HG03025 (cell line): ENCODE measurements at regions not wholly inside any gene's neighbourhood (a gene's known extent, or its start where the extent isn't known, plus 50 kb on each side); places are given as distances from the start of the nearest gene placed in this dataset.

Source experiments
- ATAC-seq: cut with Tn5 transposase; IDR thresholded peaks from one replicate; pipeline ENCODE4 v1.9.1; 2021; ENCODE audit warnings: mild to moderate bottlenecking, moderate library complexity; ENCODE audit not compliant: unreplicated experiment, low FRiP score

DNA sequence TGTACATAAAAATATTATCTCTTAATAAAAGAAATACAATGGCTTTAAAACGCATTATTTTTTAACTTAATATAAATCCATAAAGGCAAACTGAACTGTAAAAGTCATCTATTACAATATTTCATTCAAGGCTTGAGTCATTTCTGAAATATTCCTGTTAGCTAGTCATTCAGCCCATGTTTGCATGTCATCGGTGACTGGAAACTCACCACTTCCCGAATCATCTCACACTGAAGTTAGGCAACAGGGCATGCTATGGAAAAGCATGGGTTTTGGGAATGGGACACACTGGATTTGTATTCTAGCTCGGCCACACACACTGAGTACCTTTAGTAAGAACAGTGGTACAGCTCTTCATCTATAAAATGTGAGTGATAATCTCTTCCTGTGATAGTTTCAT is 691.1 kb upstream of the C9orf72 start:
- no peak for ATAC-seq

GRCh38 chr9:28267351-28267750 is 694.1 kb upstream of the C9orf72 start:
- no peak for ATAC-seq

DNA sequence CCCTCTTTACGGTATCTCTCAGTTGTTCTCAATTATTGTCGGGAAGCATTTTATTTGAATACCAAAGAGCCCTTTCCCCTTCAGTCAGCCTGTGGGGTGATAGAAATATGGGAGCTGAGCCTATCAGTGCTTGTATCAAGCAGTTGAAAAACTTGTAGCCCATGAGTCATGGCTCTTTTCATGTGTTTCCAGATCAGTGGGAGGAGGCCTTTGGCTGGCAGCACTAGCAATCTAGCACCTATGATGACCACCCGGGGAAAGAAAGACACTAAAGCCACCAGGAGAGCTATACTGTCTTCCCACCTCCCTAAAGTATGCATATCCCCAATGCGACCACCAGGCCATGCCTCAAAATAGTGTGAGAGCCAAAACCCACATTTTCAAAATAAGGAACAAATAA is 696.9 kb upstream of the C9orf72 start:
- ATAC-seq, result no peak

DNA sequence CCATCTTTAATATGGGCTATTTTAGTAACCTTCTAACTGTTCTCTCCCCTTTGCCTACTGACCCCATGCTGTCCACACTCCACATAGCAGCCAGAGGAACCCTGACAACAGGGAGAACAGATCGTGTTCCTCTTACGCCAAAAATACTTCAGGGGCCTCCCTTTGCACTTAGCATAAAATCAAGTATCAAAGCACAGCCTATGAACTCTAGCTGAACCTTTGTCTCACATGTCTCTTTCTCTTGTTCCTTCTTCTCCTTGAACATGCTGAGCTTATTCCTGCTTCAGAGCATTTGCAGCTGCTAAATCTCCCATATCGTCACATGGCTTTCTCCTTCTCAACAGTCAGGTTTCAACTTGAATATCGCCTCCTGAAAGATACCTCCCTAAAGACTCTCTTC is 698.8 kb upstream of the C9orf72 start:
- no peak for ATAC-seq

- no peak for ATAC-seq
These were observed 714.2 kb upstream of the C9orf72 start for GRCh38 chr9:28287455-28287854.

DNA sequence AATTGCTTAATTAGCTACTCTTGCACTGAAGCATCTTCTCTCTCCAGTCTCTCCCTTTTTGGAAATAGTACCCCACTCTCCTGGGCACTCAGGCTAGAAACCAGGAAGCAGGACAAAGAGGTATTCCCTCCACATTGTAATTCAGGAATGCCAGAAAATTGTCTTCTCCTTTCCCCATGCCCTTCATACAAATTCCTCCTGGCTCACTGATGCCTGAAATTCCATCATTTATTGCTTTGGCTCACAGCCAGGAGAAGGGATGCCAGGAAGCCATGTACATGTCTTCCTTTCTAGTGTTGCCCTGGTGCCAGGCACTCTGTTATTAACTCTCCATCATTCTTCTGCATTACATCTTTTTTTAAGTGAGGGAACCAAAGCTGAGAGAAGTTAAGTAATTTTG is 716.5 kb upstream of the C9orf72 start:
- no peak for ATAC-seq

- no peak for ATAC-seq
These were observed 720.2 kb upstream of the C9orf72 start for GRCh38 chr9:28293369-28294090.

DNA sequence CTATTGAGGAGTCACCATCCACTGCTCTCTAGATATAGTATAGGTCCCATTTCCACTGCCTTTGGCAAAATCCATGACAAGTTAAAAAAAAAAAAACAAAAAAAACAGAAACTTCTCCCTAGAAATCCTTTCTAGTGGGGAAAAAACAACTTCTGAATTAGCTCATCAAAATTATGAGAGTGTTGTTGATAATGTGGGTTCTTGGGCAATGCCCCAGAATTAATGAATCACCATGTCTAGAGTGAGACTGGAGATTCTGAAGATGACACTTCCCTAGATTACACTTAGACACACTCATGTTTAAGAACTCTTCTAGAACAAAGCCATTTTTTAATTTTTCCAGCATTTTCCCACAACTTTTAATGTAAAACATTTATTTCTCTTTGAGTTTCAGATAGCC is 728.0 kb upstream of the C9orf72 start:
- ATAC-seq, result no peak

DNA sequence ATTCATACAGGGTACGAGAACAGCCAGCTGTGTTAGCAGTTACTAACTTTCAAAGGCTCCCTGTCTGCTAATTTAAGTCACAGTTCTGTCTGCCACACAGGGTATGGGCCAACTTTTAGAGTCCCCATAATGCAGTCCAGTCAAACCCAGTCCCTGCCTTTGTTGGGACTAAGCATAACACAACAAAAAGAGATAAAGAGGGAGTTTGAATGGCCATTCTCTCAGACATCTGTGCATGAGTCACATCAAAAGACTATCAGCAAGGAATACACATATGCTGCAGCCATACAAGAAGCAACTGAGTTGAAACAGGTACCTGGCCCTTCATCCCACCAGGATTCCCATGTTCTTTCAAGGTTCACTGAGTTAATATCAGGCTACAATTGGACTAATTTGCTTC is 744.5 kb upstream of the C9orf72 start:
- ATAC-seq, result no peak

DNA sequence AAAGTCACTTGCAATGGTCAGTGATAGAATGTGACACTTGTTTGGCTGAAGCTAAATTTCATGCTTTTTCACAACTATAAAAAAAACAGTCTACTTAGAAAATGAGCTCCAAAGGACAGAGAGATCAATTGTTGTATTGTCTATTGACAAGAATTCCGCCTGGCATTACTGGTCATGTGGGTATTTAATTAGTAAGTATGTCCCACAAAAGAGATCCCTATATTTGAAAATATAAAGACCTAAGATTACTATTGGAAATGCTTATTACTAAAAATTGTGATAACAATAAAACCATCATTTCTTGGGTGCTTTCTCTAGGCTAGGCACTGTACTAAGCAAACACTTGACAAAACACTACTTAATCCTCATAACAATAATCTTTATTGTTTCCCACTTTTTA is 745.2 kb upstream of the C9orf72 start:
- ATAC-seq, result no peak

DNA sequence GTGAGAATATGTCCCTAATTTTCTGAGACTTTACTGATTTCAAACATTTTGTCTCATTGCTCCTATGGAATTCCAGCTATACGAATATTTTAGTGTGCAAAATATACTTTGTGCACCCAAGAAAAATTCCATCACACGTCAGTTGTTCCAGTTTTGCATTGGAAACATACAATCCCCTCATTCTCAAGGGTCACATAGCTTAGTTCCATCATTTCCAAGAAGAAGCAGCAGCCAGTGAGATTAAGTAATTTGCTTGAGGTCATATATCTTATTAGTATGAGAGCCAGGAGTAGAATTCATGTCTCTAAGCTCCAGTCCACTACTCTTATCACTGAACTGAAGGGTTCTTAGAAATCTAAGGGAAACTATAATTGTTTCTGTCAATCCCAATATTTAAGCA is 746.7 kb upstream of the C9orf72 start:
- ATAC-seq, result no peak

DNA sequence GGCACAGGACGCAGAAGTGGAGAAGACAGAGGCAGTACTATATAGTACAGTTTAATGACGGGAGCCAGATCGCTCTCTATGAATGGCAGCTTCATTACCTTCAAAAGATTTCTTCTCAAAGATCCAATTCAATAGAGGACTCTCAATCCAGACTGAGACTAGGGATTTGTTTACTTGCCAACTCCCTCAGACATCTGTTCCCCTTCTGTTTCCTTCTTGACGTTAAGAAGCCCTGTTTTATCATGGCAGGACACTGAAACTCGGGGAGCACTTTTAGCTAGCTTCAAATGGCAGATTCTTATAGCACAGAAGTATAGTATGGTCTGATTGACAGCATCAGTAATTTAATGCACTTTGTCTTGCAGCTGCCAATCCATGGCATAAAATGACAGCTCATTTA is 747.3 kb upstream of the C9orf72 start:
- no peak for ATAC-seq

- ATAC-seq, result no peak
These were observed 756.0 kb upstream of the C9orf72 start for GRCh38 chr9:28329323-28329722.

- ATAC-seq, result no peak
These were observed 759.4 kb upstream of the C9orf72 start for GRCh38 chr9:28332648-28333047.

- no peak for ATAC-seq
These were observed 768.6 kb upstream of the C9orf72 start for GRCh38 chr9:28341913-28342312.

- ATAC-seq, result no peak
These were observed 769.6 kb upstream of the C9orf72 start for GRCh38 chr9:28342815-28343338.

- no peak for ATAC-seq
These were observed 789.9 kb upstream of the C9orf72 start for GRCh38 chr9:28363151-28363562.

GRCh38 chr9:28365020-28365640 is 791.8 kb upstream of the C9orf72 start:
- ATAC-seq, result no peak

DNA sequence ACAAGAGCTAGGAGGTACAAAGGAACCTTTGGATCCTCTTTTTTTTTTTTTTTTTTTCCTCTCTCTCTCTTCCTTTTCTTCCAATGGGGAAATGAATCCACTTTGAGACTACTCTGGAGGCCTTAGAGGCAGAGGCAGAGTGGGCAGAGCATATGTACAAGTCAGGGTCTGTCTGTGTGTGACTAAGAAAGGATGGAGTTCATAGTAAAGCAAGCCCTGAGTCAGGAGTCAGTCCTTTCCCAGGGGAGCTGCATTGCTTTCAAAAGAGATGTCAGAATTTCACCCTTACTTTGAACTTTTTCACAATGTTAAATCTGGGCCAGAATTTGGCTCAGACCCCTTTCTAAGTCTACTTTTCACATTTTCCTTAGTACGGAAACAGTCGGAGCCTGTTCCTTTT is 792.4 kb upstream of the C9orf72 start:
- no peak for ATAC-seq

DNA sequence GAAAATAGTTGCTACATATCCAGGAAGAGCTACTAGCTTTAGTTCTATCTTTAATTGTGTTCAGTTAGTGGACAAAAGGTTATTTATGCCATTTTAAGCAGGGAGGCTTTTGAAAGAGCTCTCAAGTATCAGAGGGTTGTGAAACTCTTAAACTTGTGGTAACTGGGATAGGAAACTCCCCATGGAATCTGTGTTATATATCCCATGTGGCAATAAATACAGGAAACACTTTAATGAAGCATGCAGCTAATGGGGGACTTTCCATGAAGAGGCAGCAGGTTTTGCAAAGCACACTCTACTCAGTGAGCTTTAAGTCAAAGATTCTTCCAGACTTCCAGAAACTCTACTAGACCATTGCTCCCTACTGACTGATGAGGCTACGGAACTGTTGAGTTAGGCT is 805.0 kb upstream of the C9orf72 start:
- no peak for ATAC-seq

DNA sequence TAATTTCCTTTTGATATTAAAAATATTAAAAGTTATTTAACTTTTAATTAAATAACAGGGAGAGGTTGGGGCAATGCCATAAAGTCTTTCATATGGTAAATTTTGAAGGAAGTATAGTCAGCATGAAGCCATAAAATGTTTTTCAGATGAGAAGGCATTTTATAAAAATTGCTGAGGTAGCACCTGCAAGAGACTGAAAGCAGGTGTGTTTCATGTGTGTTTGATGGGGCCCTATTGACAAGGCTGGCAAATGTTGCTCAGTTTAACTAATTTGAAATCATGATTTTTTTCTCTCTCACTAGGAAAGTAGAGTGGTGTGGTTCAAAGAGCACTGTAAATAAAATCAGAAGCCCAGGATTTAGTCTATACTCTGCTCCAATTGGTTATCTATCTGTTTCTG is 805.8 kb upstream of the C9orf72 start:
- ATAC-seq, result no peak

GRCh38 chr9:28389411-28389810 is 816.1 kb upstream of the C9orf72 start:
- ATAC-seq, result no peak
